ENCODE measurements at regions not wholly inside any gene's neighbourhood (a gene's known extent, or its start where the extent isn't known, plus 50 kb on each side); places are given as distances from the start of the nearest gene placed in this dataset.

- TF ChIP-seq CTCF (IDR thresholded peaks at IDR 0.05) (no peak), EP300 (IDR thresholded peaks at IDR 0.05) (no peak)
These were observed 99.4 kb upstream of the SOX21 start for GRCh38 chr13:94811753-94812152.
